Suprapubic skin (tissue), 3 donors: ENCODE measurements at regions not wholly inside any gene's neighbourhood (a gene's known extent, or its start where the extent isn't known, plus 50 kb on each side); places are given as distances from the start of the nearest gene placed in this dataset.

Experiments
- CTCF ChIP-seq, 2 donors: fragments of 200-600 bp in 1 of 2; fragments of 450-650 bp in 1 of 2; sonication (generic) in 1 of 2; IDR thresholded peaks; one replicate each; pipeline ENCODE4 v1.5.1; 2016 to 2019; ENCODE audit warnings: antibody characterized with exemption in 2 of 2, mild to moderate bottlenecking in 1 of 2, moderate library complexity in 1 of 2
- POLR2AphosphoS5 ChIP-seq, 3 donors: sonication (generic); formaldehyde crosslinking; IDR thresholded peaks; one replicate each; pipeline ENCODE4 v1.6.1; 2017; ENCODE audit warnings: antibody characterized with exemption in 3 of 3

- TF ChIP-seq CTCF (IDR thresholded peaks at IDR 0.05) (no peak), POLR2AphosphoS5 (IDR thresholded peaks at IDR 0.05) (no peak)
Observed at GRCh38 chr15:29432191-29433049, 162.8 kb upstream of the NSMCE3 start.
